Endothelial cell of umbilical vein (primary cell): ENCODE measurements at regions not wholly inside any gene's neighbourhood (a gene's known extent, or its start where the extent isn't known, plus 50 kb on each side); places are given as distances from the start of the nearest gene placed in this dataset.

Experiments
- BruUV-seq: library from RNA; stranded (reverse); fragments of 400-500 nt; replicated peaks from 2 replicates; lab custom pipeline; 2021; lab: Mats Ljungman, UMichigan
- CTCF ChIA-PET: fragments of 300-600, 350-600 bp; sonication (Branson Sonifier 250); formaldehyde crosslinking; loops from one replicate; lab custom pipeline; 2021; ENCODE audit warnings: antibody characterized with exemption, inconsistent platforms; lab: Charles Lee
- POLR2A ChIA-PET: fragments of 300-600, 350-600 bp; sonication (Branson Sonifier 250); formaldehyde crosslinking; loops from one replicate; lab custom pipeline; 2021; ENCODE audit warnings: antibody characterized with exemption, inconsistent platforms; lab: Charles Lee
- DNase-seq: peaks from one replicate; pipeline ENCODE4 v3.0.0-alpha.2; 2011; ENCODE audit warnings: low read depth, low spot score
- FAIRE-seq: peaks from 2 replicates; lab custom pipeline; 2011; peaks lifted over from hg19 to GRCh38; lab: Jason Lieb, UNC
- H2AFZ ChIP-seq: 2 replicates; pipeline ENCODE4 v1.6.0; 2012; ENCODE audit warnings: low read depth, low read length, control low read depth, inconsistent platforms
- H3K27ac ChIP-seq: 2 replicates; pipeline ENCODE4 v1.5.1; 2011; ENCODE audit warnings: low read depth, mild to moderate bottlenecking, control low read depth, low read length, moderate library complexity; ENCODE audit not compliant: insufficient read depth
- H3K27me3 ChIP-seq, 2 experiments: 2 replicates each; pipeline versions ENCODE4 v1.6.0 to v1.6.1; 2011; ENCODE audit warnings: low read length in 2 of 2, mixed read lengths in 1 of 2; ENCODE audit not compliant: control insufficient read depth in 2 of 2, insufficient read depth in 2 of 2
- H3K36me3 ChIP-seq, 2 experiments: 2 replicates in 1 of 2; 3 replicates in 1 of 2; pipeline ENCODE4 v1.5.1; 2011; ENCODE audit warnings: low read length in 2 of 2, mild to moderate bottlenecking in 1 of 2, moderate library complexity in 1 of 2; ENCODE audit not compliant: control insufficient read depth in 2 of 2, insufficient read depth in 2 of 2; ENCODE audit errors: extremely low read depth in 1 of 2
- H3K4me1 ChIP-seq: 3 replicates; pipeline ENCODE4 v1.5.1; 2011; ENCODE audit warnings: mild to moderate bottlenecking, low read length; ENCODE audit not compliant: control insufficient read depth, insufficient read depth; ENCODE audit errors: extremely low read depth
- H3K4me2 ChIP-seq: 2 replicates; pipeline ENCODE4 v1.6.1; 2011; ENCODE audit warnings: low read length, control low read depth, mixed read lengths; ENCODE audit not compliant: insufficient read depth
- H3K4me3 ChIP-seq, 3 experiments: fragments of 200-600 bp in 1 of 3; sonication (generic), shearing (Covaris generic) in 1 of 3; replicated peaks in 1 of 3; 2 replicates each; pipeline ENCODE4 v1.5.1; 2011 to 2016; ENCODE audit warnings: control low read depth in 3 of 3, low read length in 3 of 3, mild to moderate bottlenecking in 2 of 3, inconsistent platforms in 1 of 3, low read depth in 1 of 3, moderate library complexity in 1 of 3; ENCODE audit not compliant: insufficient read depth in 1 of 3
- H3K79me2 ChIP-seq: 2 replicates; pipeline ENCODE4 v1.6.0; 2012; ENCODE audit warnings: low read length, inconsistent platforms; ENCODE audit not compliant: control insufficient read depth, insufficient read depth
- H3K9ac ChIP-seq: replicated peaks from 2 replicates; pipeline ENCODE3; 2011; ENCODE audit warnings: low read length, control low read depth; ENCODE audit not compliant: insufficient read depth; ENCODE audit errors: extremely low read depth
- H3K9me1 ChIP-seq: replicated peaks from 3 replicates; pipeline ENCODE4 v1.6.0; 2011; ENCODE audit warnings: mild to moderate bottlenecking, low read length; ENCODE audit not compliant: control insufficient read depth, insufficient read depth; ENCODE audit errors: extremely low read depth
- H3K9me3 ChIP-seq: replicated peaks from 2 replicates; pipeline ENCODE4 v1.5.1; 2012; ENCODE audit warnings: low read length, inconsistent platforms; ENCODE audit not compliant: control insufficient read depth, insufficient read depth
- H4K20me1 ChIP-seq: replicated peaks from 2 replicates; pipeline ENCODE3; 2011; ENCODE audit warnings: mild to moderate bottlenecking, low read length; ENCODE audit not compliant: control insufficient read depth, insufficient read depth; ENCODE audit errors: extremely low read depth
- EZH2 ChIP-seq: IDR thresholded peaks from 2 replicates; pipeline ENCODE4 v1.6.1; 2012; ENCODE audit warnings: borderline replicate concordance, low read depth, mild to moderate bottlenecking, moderate library complexity, low read length, inconsistent platforms; ENCODE audit not compliant: severe bottlenecking
- FOS ChIP-seq: IDR thresholded peaks from 2 replicates; pipeline ENCODE4 v1.6.1; 2011; ENCODE audit warnings: mild to moderate bottlenecking, low read length, moderate library complexity, borderline replicate concordance; ENCODE audit not compliant: insufficient read depth
- GATA2 ChIP-seq: IDR thresholded peaks from 2 replicates; pipeline ENCODE4 v1.7.0; 2011; ENCODE audit warnings: low read depth, mild to moderate bottlenecking, moderate library complexity, mixed read lengths, low read length; ENCODE audit not compliant: insufficient read length, insufficient read depth
- MYC ChIP-seq: IDR thresholded peaks from one replicate; pipeline ENCODE4 v1.6.1; 2011; ENCODE audit warnings: mild to moderate bottlenecking, low read depth, low read length
- POLR2A ChIP-seq: IDR thresholded peaks from 2 replicates; pipeline ENCODE4 v1.6.1; 2012; ENCODE audit warnings: low read depth, mild to moderate bottlenecking, control low read depth, low read length
- POLR2AphosphoS5 ChIP-seq: IDR thresholded peaks from 2 replicates; pipeline ENCODE4 v1.6.1; 2012; ENCODE audit warnings: low read depth, mild to moderate bottlenecking, control low read depth, low read length, moderate library complexity; ENCODE audit not compliant: insufficient read depth
- dilution Hi-C: fragments of 300-500 bp; cut with MboI; formaldehyde crosslinking; loops from one replicate; pipeline ENCODE4 v1.15.0; 2019; ENCODE audit warnings: low sequenced_read_pairs; ENCODE audit not compliant: extremely low pct_ligation_motif_present
- intact Hi-C: fragments of 100-400 bp; cut with micrococcal nuclease; formaldehyde crosslinking; loops from one replicate; pipeline ENCODE4 v1.10.0; 2022
- TF ChIP-seq, protein P1 (sequence below), 2 donors: IDR thresholded peaks; 1 replicate in 1 of 2; 2 replicates in 1 of 2; pipeline ENCODE4 v1.5.1; 2011; ENCODE audit warnings: low read length in 2 of 2, mild to moderate bottlenecking in 2 of 2, moderate library complexity in 2 of 2, control low read depth in 1 of 2, inconsistent platforms in 1 of 2, low read depth in 1 of 2; ENCODE audit not compliant: insufficient read depth in 1 of 2; ENCODE audit errors: extremely low read depth in 1 of 2

DNA sequence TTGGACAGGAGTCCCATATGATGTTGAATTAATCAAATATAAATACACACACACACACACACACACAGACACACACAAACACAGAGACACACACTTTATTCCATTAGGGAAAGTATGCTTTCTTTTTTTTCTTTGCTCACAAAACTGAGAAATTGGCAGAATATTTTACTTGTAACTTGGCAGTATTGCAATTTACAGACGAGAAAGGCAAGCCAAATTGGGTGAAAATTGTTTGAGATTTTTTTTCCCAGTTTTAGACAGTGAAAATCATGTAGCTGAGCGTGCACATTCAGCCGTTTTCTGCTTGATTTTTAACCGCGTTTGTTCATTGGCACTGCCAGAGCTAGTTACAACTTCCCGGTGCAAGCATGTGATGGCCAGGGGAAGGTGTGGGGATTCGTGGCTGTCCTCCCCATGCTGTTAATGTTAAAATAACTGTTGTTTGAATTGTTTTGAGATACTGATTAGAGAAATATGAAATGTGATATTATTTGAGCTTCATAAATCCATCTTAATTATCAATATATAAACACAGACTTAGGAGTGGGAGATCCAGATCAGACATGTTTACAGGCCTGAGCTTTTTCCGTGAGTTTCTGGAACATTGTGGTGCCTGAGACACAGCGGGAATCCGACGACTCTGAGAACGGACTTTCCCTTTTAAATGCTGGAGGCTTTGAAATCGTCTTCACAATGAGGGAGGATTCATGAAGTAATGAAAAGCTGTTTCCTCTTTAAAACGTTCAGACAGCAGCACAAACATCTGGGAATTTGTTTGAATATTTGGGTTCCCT lies 125.5 kb downstream of the KCNRG start:
- Histone ChIP-seq H3K36me3 (no peaks in the 10 kb centered on the region), H2AFZ (no peak overlapping the region), H3K4me1 (no peaks in the 10 kb centered on the region), H3K9me3 (no peaks in the 10 kb centered on the region), H3K79me2 (no peaks in the 10 kb centered on the region), H3K27ac (no peak overlapping the region), H3K4me2 (no peak overlapping the region), H4K20me1 (no peaks in the 10 kb centered on the region), H3K4me3 (no peak overlapping the region), H3K27me3 (peaks cover 0 to 3% of the 10 kb centered on the region in 2 experiments), H3K9ac (no peak overlapping the region), H3K9me1 (no peaks in the 10 kb centered on the region)
- dilution Hi-C loops: no loop called here
- POLR2A ChIA-PET: no interaction called here
- DNase-seq (no peak), FAIRE-seq (no peak)
- intact Hi-C loops: loop anchor here (10.0 kb wide), 1 partner anchor 64 kb away; no protein-coding TSS in a partner anchor
- BruUV-seq: no TSS peak
- TF ChIP-seq POLR2A (no peak), GATA2 (no peak), FOS (no peak), EZH2 (no peak), MYC (no peak), POLR2AphosphoS5 (no peak)
- TF ChIP-seq, protein P1, sequence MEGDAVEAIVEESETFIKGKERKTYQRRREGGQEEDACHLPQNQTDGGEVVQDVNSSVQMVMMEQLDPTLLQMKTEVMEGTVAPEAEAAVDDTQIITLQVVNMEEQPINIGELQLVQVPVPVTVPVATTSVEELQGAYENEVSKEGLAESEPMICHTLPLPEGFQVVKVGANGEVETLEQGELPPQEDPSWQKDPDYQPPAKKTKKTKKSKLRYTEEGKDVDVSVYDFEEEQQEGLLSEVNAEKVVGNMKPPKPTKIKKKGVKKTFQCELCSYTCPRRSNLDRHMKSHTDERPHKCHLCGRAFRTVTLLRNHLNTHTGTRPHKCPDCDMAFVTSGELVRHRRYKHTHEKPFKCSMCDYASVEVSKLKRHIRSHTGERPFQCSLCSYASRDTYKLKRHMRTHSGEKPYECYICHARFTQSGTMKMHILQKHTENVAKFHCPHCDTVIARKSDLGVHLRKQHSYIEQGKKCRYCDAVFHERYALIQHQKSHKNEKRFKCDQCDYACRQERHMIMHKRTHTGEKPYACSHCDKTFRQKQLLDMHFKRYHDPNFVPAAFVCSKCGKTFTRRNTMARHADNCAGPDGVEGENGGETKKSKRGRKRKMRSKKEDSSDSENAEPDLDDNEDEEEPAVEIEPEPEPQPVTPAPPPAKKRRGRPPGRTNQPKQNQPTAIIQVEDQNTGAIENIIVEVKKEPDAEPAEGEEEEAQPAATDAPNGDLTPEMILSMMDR (IDR thresholded peaks at IDR 0.05; ENCODE audit: extremely low read depth in 1 of 2, insufficient read depth in 1 of 2, low read depth in 1 of 2, low read length in 2 of 2): no peak
- CTCF ChIA-PET: interaction anchor here (0.9 kb wide), 1 partner anchor 10 kb away, joined by 3 read pairs; no protein-coding TSS in a partner anchor
